NCI-H1417 (cell line): ENCODE measurements at regions not wholly inside any gene's neighbourhood (a gene's known extent, or its start where the extent isn't known, plus 50 kb on each side); places are given as distances from the start of the nearest gene placed in this dataset.
"Not testable (repeated sequence)": the region's sequence is repeated elsewhere in the genome, so short reads cannot be mapped to it uniquely, and the experiment has no call there.

Experiments used
- DNase-seq, 3 experiments: peaks; one replicate each; lab custom pipeline; 2025; lab: John Stamatoyannopoulos, UW

DNA sequence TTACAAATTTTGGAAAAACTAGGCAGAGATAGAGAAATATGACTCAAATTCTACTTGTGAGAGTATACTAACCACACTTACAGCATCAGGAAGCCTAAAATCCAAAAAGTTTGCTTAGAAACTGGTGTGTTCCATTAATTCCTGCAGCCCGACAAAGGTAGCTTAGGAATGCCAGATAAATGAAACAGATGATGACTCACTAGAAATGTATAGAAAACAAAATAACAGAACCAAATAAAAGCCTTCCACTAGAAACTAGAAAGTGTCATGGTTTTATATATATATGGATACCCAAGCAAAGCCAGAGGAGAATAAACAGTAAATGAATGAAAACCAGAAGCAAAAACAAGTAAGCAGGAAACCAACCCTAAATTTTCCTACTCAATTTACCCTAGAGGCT lies 272.2 kb upstream of the PRDM9 start:
- no peak for DNase-seq

DNA sequence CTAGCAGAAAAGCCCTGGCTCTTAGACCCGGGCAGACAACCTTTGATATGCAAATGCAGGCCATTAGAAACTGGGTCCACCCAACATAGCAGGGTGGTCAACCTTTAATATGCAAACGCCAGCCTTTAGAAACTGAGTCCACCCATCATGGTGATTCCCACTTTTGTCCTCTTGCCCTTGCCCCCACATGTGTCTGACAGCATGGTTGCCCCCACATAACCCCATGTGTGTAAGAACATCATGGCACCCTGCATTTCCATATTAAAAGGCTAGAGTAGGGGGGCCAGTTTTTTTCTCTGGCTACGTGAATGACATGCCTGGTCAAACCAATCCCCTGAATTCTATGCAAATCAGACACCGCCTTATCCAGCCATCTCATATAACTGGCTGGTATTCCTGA lies 273.2 kb upstream of the PRDM9 start:
- no peak for DNase-seq

DNA sequence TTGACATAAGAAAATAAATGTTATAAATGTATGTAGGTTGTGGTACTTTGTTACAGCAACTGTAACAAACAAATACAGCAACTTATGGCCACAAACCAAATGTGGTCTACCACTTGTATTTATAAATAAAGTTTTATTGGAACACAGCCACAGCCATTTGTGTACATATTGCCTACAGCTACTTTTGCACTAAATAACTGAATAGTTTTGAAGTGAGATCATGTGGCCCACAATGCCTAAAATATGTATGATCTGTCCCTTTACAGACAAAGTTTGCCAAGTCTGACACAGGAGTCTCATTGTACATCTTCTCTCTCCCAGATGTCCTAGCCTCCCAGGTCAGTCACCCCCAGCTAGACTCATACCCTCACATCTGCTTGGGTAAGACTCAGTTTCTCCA lies 283.6 kb upstream of the PRDM9 start:
- DNase-seq, result no peak

DNA sequence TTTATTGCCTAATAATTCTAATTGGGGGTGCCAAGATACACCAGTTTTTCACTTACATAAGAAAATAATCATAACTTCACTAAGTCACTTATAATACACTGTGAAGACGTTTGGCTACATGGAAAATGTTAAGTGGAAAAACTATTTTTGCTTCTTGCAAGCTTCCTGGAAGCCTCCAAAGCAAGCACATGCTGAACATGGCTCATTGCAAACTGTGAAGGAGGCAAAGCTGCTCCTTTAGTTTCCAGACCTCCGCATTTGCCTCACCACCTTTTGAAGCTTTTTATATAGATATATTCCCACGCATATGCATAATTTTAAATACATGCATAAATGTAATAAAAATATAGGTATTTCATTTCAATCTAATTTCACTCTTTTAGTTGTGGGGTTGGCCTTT lies 285.6 kb upstream of the PRDM9 start:
- DNase-seq, result no peak

DNA sequence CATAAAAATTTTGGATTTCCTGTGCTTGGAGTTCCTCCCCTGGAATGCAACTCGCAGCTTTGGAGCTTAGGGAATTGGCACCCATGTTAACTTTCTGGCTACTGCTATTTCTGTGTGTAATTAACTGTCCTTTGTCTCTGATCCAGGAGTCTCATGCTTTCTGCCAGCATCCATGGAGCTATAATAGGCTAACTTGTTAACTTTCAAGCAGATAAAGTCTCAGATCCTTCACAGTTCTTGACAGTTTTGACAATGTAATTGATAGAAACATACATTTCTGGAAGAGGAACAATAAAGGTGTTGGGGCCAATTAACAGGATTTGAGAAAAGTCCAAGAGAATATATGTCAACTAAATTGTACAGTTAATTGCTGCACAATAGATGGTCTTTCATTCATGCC lies 290.2 kb upstream of the PRDM9 start:
- DNase-seq, result no peak

DNA sequence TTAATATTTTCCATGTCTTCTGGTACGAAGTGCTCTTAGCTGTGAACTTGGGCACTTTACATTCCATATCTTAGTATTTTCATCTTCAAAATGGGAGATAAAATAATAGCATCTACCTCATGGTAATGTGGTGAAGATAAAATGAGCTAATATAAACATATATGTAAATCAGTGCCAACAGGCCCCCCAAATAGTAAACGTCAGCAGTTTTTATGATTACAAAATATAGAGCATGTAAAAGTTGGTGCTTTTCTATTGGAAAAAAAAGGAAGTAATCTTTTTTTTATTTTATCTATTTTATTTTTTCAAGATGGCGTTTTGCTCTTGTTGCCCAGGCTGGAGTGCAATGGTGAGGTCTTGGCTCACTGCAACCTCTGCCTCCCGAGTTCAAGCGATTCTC lies 291.1 kb upstream of the PRDM9 start:
- DNase-seq, result no peak

DNA sequence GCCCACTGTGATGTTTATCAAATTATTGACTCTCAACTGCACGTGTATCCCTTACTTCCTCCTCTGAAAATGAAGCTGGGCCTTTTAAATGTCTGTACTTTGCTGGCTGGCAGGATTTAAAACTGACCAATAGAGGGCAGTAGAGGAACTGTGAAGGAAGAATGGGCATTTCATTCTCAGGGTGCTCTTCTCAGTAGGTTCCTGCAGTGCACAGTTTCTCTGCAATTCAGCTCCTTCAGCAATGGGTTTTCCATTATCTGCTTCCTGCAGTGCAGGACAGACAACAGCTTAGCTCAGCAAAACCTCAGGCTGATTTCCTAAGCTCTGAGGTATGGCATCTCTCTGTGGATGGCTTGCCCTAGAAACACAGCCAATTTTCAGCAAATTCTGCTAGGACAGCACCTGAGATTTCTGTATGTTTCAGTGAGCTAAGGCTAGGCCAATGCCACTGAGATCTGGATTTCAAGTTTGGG lies 298.4 kb upstream of the PRDM9 start:
- DNase-seq, result peak; percentile 71 to 93 (median 85)

DNA sequence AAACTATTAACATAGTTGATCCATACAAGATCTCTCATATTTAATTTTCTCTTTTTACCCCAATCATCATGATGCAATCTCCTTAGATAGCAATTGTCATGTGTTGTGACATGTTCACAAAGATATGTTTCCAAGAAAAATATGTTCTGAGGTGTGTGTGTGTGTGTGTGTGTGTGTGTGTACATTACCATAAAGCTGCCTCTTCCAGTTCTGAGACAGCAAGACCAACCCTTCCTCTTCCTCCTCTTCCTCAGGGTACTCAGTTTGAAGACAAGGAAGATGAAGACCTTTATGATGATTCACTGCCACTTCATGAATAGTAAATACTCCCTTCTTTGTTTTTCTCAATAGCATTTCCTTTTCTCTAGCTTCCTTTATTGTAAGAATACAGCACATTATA lies 303.3 kb upstream of the PRDM9 start:
- no peak for DNase-seq

DNA sequence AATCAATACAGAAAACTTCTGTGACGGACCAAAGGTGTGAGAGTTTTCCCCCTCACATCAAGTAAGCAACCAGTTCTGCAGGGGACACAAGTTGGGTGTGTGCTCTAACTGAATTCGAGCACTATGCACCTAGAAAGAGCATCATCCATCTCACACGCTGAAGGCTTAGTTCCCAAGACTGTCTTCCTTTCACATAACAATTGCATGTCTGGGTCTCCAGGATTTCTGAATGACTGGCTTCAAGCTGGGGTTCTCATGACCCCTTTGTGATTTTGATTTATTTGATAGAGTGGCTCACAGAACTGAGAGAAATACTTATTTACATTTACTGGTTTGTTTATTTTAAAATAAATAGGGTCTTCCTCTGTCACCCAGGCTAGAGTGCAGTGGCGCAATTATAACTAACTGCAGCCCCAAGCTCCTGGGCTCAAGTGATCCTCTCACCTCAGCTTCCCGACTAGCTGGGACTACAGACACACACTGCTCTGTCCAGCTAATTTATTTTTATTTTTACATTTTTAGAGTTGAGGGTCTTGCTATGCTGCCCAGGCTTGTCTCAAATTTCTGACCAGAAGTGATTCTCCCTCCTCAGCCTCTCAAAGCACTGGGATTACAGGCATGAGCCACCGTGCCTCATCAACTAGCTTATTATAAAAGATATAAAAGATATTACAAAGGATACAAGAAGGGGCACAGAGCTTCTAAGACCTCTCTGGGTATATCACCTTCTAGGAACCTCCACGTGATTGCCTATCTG lies 316.7 kb upstream of the CDH12 start:
- no peak for DNase-seq

DNA sequence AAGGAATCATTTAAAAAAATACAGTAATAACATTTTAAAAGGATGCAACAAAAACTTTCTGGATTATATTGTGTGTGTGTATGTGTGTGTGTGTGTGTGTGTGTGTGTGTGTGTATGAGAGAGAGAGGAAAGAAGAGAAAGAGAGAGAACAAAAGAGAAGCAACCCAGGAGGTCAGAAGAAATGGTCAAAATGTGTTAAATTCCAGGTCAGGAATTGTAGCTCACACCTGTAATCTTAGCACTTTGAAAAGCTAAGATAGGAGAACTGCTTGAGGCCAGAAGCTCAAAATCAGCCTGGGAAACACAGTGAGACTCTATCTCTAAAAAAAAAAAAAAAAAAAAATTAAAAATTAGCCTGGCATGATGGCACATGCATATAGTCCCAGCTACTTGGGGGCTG lies 311.8 kb upstream of the CDH12 start:
- DNase-seq, result no peak

DNA sequence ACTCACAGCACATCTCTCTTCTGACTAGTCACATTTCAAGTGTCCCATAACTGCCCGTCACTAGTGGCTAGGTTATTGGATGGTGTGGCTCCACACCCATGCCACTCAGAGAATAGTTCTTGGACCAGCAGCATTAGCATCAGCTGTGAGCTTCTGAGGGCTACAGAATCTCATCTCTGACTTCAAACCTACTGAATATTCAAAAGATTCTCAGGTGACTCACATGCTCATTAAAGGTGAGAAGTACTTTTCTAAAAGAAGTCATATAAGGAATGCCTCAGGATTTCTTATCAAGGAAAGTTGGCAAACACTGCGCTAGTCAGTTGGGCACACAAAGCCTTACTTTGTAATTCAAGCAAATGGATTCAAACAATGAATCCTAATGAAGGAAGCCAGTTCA lies 305.0 kb upstream of the CDH12 start:
- DNase-seq, result no peak

DNA sequence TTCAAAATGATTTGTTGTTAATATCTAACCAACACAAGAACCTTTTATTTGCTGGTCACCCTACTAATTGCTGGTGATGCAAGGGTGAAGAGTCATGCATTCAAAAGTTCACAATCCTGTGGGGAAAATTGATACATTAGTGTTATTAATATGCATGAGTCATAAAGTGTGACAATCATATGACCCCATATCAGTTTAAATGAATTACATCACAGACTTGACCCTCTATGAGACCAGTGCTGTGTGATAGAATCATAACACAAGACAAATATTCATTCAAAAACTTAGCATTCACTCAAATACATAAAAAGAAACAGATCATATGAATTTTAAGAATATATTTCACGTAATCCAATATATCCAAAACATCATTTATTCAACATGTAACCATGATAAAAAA lies 304.6 kb upstream of the CDH12 start:
- no peak for DNase-seq

DNA sequence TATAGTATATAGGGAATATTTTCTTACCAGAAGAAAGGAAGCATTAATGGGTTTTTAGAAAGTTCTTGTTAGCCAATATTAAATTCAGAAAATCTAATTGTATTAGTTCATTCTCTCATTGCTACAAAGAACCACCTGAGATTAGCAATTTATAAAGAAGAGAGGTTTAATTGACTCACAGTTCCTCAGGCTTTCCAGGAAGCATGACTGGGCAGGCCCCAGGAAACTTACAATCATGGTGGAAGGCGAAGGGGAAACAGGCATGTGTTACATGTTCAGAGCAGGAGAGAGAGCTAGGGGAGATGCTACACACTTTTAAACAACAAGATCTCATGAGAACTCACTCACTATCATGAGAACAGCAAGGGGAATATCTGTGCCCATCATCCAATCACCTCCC lies 304.0 kb upstream of the CDH12 start:
- DNase-seq, result no peak

DNA sequence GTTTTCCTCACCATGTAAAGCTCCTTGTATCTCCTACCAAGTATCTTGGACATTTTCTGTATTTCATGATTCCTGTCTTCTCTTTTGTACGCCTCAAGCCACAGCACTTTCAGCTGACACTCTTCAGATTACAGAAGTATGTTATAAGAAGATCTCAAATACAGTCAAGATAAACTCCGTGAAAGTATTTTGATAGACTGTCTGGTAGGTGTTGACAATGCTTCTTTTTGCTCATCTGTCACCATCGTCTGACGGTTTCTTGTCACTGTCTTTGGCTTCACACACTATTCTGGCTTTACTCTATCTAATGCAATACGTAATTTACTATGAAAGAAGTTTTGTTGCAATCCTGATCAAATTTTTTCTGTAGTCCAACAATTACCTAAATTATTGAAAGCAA lies 294.5 kb upstream of the CDH12 start:
- DNase-seq, result no peak

DNA sequence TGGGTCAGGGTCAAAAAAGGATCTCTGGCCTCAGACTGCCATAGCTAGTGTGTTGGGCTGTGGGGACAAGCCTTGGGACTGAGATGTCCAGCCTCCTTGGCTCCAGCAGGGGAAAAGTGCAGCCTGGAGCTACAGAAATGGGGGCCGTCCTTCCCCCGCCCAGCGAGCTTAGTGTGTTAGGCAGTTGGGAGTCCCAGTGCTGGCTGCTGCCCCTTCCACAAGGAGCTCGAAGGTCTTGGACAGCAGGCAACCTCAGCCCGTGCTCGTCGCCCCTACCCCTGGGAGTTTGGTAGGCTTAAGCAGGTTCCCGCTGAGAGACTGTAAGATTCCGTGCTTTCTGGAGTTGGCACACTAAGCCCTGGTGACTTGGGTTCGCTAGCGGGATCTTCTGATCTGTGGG lies 293.0 kb upstream of the CDH12 start:
- no peak for DNase-seq

DNA sequence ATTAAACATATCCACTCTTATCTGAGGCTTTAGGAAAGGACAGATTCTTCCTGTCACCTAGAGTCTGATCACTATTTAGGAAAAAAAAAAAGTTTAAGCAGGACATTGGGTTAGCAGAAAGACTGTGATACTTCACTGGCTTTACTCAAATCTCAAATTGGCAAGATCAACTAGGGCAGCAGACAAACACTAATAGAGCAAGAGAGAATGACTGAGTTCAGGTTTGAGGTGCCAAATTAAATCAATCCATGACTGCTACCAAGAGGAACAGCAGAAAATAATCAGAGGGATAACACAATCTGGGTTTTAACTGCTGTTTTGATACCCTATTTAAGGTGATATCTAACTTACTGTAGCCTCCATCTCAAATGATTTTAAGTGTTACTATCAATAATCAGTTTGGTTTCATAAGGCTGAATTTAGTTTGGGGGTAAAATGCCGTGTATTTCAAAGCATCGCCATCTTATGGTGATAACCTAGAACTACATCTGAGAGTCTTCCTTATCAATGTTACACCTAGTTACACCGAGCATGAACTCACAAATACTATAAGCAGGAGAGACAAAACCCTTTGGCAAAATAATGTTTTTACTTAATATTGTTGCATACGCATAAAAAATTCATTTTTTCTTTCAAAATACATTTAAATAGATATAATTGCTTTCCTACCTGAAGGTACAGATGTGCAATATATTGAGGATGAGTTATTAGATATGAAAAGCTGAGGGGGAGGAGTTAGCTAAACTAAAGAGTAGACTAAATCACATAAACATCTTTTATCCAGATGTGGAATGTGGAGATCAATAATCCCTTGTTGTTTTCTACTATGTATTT lies 286.4 kb upstream of the CDH12 start:
- DNase-seq, result peak; percentile 39 to 74 (median 39)

DNA sequence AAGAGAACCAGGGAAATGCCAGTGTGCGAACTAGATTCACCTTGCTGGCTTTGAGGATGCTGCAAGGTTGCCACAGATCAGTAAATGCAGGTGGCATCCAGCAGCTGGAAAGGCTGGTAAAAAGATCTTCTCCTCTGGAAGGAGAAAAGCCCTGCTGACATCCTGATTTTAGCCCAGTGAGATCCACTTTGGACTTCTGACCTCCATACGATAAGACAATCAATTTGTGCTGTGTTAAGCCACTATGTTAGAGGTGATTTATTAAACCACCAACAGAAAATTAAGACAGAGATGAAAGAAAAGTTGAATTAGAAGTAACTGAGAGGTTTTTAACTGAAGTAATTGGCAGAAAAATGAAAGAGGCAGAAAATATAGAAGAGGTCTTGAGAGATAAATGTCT lies 283.8 kb upstream of the CDH12 start:
- DNase-seq, result no peak

DNA sequence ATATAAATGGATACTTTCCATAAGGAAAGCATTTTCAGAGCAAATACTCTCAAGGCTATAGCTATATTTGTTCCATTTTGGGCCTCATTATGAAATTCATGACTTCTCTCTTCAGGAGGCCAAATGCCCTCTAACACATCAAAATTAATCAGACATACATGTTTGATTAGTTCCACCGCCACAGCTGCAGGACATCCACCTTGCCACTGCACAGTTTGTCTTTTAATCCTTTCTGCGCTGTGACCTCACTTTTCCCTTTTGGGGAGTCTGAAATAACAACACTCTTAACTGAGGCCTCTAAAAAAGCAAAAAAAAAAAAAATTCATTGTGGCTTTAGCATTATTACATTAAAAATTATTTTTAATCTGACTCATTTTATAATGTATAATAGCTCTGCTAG lies 279.1 kb upstream of the CDH12 start:
- DNase-seq, result peak in 1 of 3 experiments; percentile 23

DNA sequence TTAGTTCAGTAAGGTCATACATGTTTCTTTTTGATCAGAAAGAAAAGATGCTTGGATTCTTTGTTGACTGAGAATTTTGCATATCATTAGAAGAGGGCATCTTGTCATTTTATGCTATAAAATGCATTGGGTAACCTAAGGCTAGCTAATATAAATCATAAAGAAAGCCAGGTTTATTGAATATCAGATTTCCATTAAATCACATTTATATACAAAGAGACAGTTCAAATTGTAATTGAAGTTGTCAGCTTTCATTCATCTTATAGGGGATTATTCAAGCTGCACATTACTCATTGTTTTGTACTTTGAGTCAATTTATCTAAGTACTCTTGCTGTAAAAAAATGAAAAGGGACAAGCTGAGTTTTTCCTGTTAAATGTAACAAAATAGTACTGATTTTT lies 259.1 kb upstream of the CDH12 start:
- peak in 1 of 3 experiments; percentile 46 for DNase-seq

DNA sequence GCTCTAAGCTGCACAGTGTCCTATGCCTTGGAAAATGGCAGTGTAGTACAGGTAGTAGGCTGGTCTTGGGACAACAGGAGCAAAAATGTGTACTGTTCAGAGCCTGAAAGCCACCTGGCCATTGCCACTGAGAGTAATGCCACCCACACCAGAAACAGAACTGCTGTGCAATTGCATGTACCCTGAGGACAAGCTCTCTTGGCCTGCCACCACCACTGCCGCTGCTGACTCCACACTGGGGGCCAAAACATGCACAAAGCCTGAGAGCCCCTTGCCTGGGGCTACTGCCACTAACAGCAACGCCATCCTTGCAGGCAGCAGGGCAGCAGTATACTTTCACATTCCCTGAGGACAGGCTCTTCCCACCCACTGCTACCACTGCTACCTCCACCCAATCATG lies 251.9 kb upstream of the CDH12 start:
- no peak for DNase-seq

DNA sequence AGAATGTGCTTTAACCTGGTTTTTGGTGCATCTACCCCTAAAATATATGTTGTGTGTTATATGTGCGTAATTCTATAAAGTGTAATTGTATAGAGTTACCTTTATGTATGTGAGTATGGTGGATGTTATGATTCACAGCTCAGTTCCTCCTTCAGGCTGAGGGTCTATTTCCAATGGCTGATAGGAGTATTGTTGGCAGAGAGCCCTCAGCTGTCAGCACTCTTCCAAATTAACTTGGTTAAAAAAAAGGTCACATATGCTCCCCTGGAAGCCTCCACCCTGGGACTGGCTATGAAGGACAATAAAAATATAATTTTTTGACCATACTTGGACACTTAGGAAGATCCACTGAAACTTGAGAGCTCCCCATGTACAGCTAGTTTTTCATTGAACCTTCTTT lies 250.4 kb upstream of the CDH12 start:
- DNase-seq, result no peak

DNA sequence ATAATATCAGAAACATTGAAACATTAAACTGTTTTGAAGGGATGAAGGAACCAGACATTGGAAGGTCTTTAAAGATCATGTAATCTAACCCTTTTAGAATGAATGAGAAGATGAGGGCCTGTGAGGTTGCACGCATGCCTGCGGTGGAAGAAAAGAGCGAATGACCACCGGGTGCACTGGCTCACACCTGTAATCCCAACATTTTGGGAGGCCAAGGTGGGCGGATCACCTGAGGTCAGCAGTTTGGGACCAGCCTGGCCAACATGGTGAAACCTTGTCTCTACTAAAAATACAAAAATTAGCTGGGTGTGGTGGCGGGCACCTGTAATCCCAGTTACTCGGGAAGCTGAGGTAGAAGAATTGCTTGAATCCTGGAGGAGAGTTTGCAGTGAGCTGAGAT lies 242.3 kb upstream of the CDH12 start:
- DNase-seq, result not testable (repeated sequence)

DNA sequence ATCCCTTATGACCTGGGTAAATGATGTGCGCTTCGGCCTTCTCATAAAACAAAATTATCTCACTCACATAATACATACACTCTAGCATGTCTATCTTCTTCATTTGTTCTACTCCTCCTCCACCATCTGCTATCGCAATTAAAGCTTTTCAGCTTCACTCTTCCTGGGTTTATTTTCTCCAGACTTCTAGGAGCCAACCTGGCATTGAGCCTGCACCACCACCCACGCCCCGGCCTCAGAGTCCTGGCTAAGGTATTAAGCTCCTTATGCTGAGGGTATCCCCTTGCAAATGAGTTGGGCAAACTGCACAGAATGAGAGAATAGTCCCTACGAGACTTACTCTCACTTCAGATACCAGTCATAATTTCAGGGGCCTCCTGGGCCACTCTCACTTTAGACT lies 236.1 kb upstream of the CDH12 start:
- DNase-seq, result no peak
